H1 (cell line): ENCODE measurements at regions not wholly inside any gene's neighbourhood (a gene's known extent, or its start where the extent isn't known, plus 50 kb on each side); places are given as distances from the start of the nearest gene placed in this dataset.

ENCODE experiments used
- CHD7 ChIP-seq: fragments of 300-600 bp; sonication (generic); IDR thresholded peaks from 2 replicates; pipeline ENCODE4 v1.7.1; 2012; ENCODE audit warnings: low read length, moderate library complexity, mild to moderate bottlenecking, inconsistent platforms; ENCODE audit not compliant: insufficient replicate concordance
- NRF1 ChIP-seq: IDR thresholded peaks from 2 replicates; pipeline ENCODE4 v1.6.1; 2011; ENCODE audit warnings: mild to moderate bottlenecking, low read depth, low read length, improper control_type of control experiment
- POU5F1 ChIP-seq: IDR thresholded peaks from 2 replicates; pipeline ENCODE4 v1.6.1; 2011; ENCODE audit warnings: low read depth, mild to moderate bottlenecking, low read length, moderate library complexity
- RNF2 ChIP-seq: fragments of 200-900, 300-1000 bp; sonication (generic); IDR thresholded peaks from 2 replicates; pipeline ENCODE4 v1.7.1; 2016; ENCODE audit warnings: borderline replicate concordance, low read depth, mild to moderate bottlenecking, antibody characterized with exemption, low read length; ENCODE audit not compliant: poor library complexity, severe bottlenecking; ENCODE audit errors: missing control alignments
- RXRA ChIP-seq: IDR thresholded peaks from 2 replicates; pipeline ENCODE4 v1.6.1; 2011; ENCODE audit warnings: low read depth, mild to moderate bottlenecking, low read length, moderate library complexity; ENCODE audit not compliant: insufficient read depth

GRCh38 chr16:26493751-26494150 lies 573.0 kb upstream of the C16orf82 start (continued):
- TF ChIP-seq CHD7 (no peak), RXRA (no peak), POU5F1 (no peak), NRF1 (no peak), RNF2 (no peak)
